K562 (cell line): ENCODE measurements at regions not wholly inside any gene's neighbourhood (a gene's known extent, or its start where the extent isn't known, plus 50 kb on each side); places are given as distances from the start of the nearest gene placed in this dataset.

Source experiments
- CTCF ChIP-seq, 3 experiments: IDR thresholded peaks in 2 of 3; conservative IDR thresholded peaks in 1 of 3; 2 replicates each; pipeline ENCODE4 v1.5.1; 2011 to 2012; ENCODE audit warnings: low read length in 3 of 3, mild to moderate bottlenecking in 3 of 3, control low read depth in 2 of 3, improper control_type of control experiment in 1 of 3, inconsistent platforms in 1 of 3, low read depth in 1 of 3, mixed read lengths in 1 of 3, moderate library complexity in 1 of 3; ENCODE audit not compliant: insufficient read depth in 2 of 3
- EP300 ChIP-seq: IDR thresholded peaks from 2 replicates; pipeline ENCODE4 v1.6.1; 2012; ENCODE audit warnings: low read length, improper control_type of control experiment
- ETS2 ChIP-seq: IDR thresholded peaks from 2 replicates; pipeline ENCODE4 v1.6.1; 2016; ENCODE audit warnings: borderline replicate concordance, missing genetic modification characterization, mild to moderate bottlenecking, moderate library complexity, missing compliant biosample characterization; ENCODE audit not compliant: poor library complexity, severe bottlenecking
- EZH2 ChIP-seq: IDR thresholded peaks from 2 replicates; pipeline ENCODE4 v1.6.1; 2012; ENCODE audit warnings: low read depth, mild to moderate bottlenecking, inconsistent platforms, low read length, borderline replicate concordance
- JUN ChIP-seq, 2 experiments: sonication (generic) in 1 of 2; formaldehyde crosslinking in 1 of 2; IDR thresholded peaks; 2 replicates each; pipeline versions ENCODE4 v1.6.1 to v1.8.0; 2012 to 2022; ENCODE audit warnings: borderline replicate concordance in 2 of 2, mild to moderate bottlenecking in 2 of 2, improper control_type of control experiment in 1 of 2, low read depth in 1 of 2, low read length in 1 of 2, missing genetic modification reagents in 1 of 2
- RCOR1 ChIP-seq, 2 experiments: IDR thresholded peaks; 2 replicates each; pipeline ENCODE4 v1.6.1; 2012; ENCODE audit warnings: low read depth in 2 of 2, low read length in 2 of 2, borderline replicate concordance in 1 of 2, improper control_type of control experiment in 1 of 2
- XRCC5 ChIP-seq: fragments of 200-400 bp; formaldehyde crosslinking; IDR thresholded peaks from 2 replicates; pipeline ENCODE4 v1.6.1; 2017; ENCODE audit warnings: low read depth, mild to moderate bottlenecking, low read length
- ZNF3 ChIP-seq: fragments of 250-450 bp; sonication (Bioruptor Pico); IDR thresholded peaks from 2 replicates; pipeline ENCODE4 v1.5.0; 2021; ENCODE audit warnings: mild to moderate bottlenecking, moderate library complexity

- TF ChIP-seq EP300: no peak
- no peak for TF ChIP-seq XRCC5
- no peak for TF ChIP-seq CTCF (IDR thresholded peaks at IDR 0.05 in 2 of 3, conservative IDR thresholded peaks at IDR 0.05 in 1 of 3; ENCODE audit: insufficient read depth in 2 of 3, low read depth in 1 of 3, low read length in 3 of 3)
- no peak for TF ChIP-seq EZH2
- no peak for TF ChIP-seq ETS2 (tag)
- TF ChIP-seq JUN (IDR thresholded peaks at IDR 0.05; ENCODE audit: borderline replicate concordance, low read depth, low read length): no peak
- TF ChIP-seq JUN (CRISPR knock-in tag; IDR thresholded peaks at IDR 0.05; ENCODE audit: borderline replicate concordance): no peak
- TF ChIP-seq RCOR1 (IDR thresholded peaks at IDR 0.05; ENCODE audit: borderline replicate concordance in 1 of 2, low read depth in 2 of 2, low read length in 2 of 2): no peak
- no peak for TF ChIP-seq ZNF3 (CRISPR knock-in tag)
Measured at GRCh38 chr1:87439821-87440220, 111.1 kb downstream of the LMO4 start.
